ENCODE measurements at regions not wholly inside any gene's neighbourhood (a gene's known extent, or its start where the extent isn't known, plus 50 kb on each side); places are given as distances from the start of the nearest gene placed in this dataset.

GRCh38 chr5:167673942-167674341, 617.5 kb upstream of the WWC1 start:
- Mint-ChIP-seq H3K4me3 (no peak overlapping the region), H3K27ac (no peak overlapping the region), H3K4me1 (no peaks in the 10 kb centered on the region), H3K27me3 (peaks cover 0 to 2% of the 10 kb centered on the region in 2 donors), H3K36me3 (no peaks in the 10 kb centered on the region), H3K9me3 (peaks cover 0 to 14% (median 6%) of the 10 kb centered on the region in 8 donors)
- ChIA-PET CTCF (ENCODE audit: partially characterized antibody) (no interaction called here), POLR2A (ENCODE audit: partially characterized antibody) (no interaction called here)
- H3K9me3 ChIP-seq (ENCODE audit: control insufficient read depth in 1 of 2, low read length in 2 of 2): no peaks in the 10 kb centered on the region
- H3K36me3 ChIP-seq (ENCODE audit: insufficient read depth, low read length): no peaks in the 10 kb centered on the region
- H3K27ac ChIP-seq (ENCODE audit: low read depth, low read length): no peak overlapping the region
- no peak overlapping the region for H3K4me3 ChIP-seq (ENCODE audit: low read length in 2 of 2)
- no peaks in the 10 kb centered on the region for H3K4me1 ChIP-seq (ENCODE audit: insufficient read depth, low read length)
- no peaks in the 10 kb centered on the region for H3K27me3 ChIP-seq (ENCODE audit: insufficient read depth, low read length)
- DNase-seq: no peak
- intact Hi-C loops (cut with micrococcal nuclease): no loop called here

GRCh38 chr5:167678481-167678880, 613.0 kb upstream of the WWC1 start:
- no peaks in the 10 kb centered on the region for H3K4me1 Mint-ChIP-seq
- POLR2A ChIA-PET (ENCODE audit: partially characterized antibody): no interaction called here
- no peaks in the 10 kb centered on the region for H3K27me3 ChIP-seq (ENCODE audit: insufficient read depth, low read length)

GRCh38 chr5:167684251-167684650, 607.2 kb upstream of the WWC1 start:
- H3K36me3 ChIP-seq (ENCODE audit: insufficient read depth, low read length): no peaks in the 10 kb centered on the region
- no peaks in the 10 kb centered on the region for H3K4me1 Mint-ChIP-seq
- H3K4me3 Mint-ChIP-seq: no peak overlapping the region
- H3K27me3 Mint-ChIP-seq: no peaks in the 10 kb centered on the region
- H3K4me3 ChIP-seq (ENCODE audit: low read length in 2 of 2): no peak overlapping the region
- H3K9me3 Mint-ChIP-seq: peaks cover 0 to 17% (median 6%) of the 10 kb centered on the region in 8 donors
- H3K9me3 ChIP-seq (ENCODE audit: control insufficient read depth in 1 of 2, low read length in 2 of 2): no peaks in the 10 kb centered on the region
- no peak overlapping the region for H3K27ac ChIP-seq (ENCODE audit: low read depth, low read length)
- H3K36me3 Mint-ChIP-seq: no peaks in the 10 kb centered on the region
- intact Hi-C loops (cut with micrococcal nuclease): no loop called here
- no peaks in the 10 kb centered on the region for H3K27me3 ChIP-seq (ENCODE audit: insufficient read depth, low read length)
- no peaks in the 10 kb centered on the region for H3K4me1 ChIP-seq (ENCODE audit: insufficient read depth, low read length)
- H3K27ac Mint-ChIP-seq: no peak overlapping the region
- no peak for DNase-seq
- ChIA-PET POLR2A (ENCODE audit: partially characterized antibody) (no interaction called here), CTCF (ENCODE audit: partially characterized antibody) (no interaction called here)

More at GRCh38 chr5:167678481-167678880, 613.0 kb upstream of the WWC1 start:
- Mint-ChIP-seq H3K36me3 (no peaks in the 10 kb centered on the region), H3K27ac (no peak overlapping the region), H3K4me3 (no peak overlapping the region), H3K27me3 (no peaks in the 10 kb centered on the region), H3K9me3 (peaks cover 0 to 28% (median 8%) of the 10 kb centered on the region in 8 donors)
- Histone ChIP-seq H3K27ac (ENCODE audit: low read depth, low read length) (no peak overlapping the region), H3K4me3 (ENCODE audit: low read length in 2 of 2) (no peak overlapping the region), H3K9me3 (ENCODE audit: control insufficient read depth in 1 of 2, low read length in 2 of 2) (no peaks in the 10 kb centered on the region), H3K36me3 (ENCODE audit: insufficient read depth, low read length) (no peaks in the 10 kb centered on the region), H3K4me1 (ENCODE audit: insufficient read depth, low read length) (no peaks in the 10 kb centered on the region)
- no peak for DNase-seq
- intact Hi-C loops (cut with micrococcal nuclease): no loop called here
- CTCF ChIA-PET (ENCODE audit: partially characterized antibody): no interaction called here

- Histone ChIP-seq H3K27ac (ENCODE audit: low read depth, low read length) (no peak overlapping the region), H3K36me3 (ENCODE audit: insufficient read depth, low read length) (no peaks in the 10 kb centered on the region), H3K4me1 (ENCODE audit: insufficient read depth, low read length) (no peaks in the 10 kb centered on the region), H3K4me3 (ENCODE audit: low read length in 2 of 2) (no peak overlapping the region), H3K9me3 (ENCODE audit: control insufficient read depth in 1 of 2, low read length in 2 of 2) (no peaks in the 10 kb centered on the region), H3K27me3 (ENCODE audit: insufficient read depth, low read length) (no peaks in the 10 kb centered on the region)
- DNase-seq: no peak
- intact Hi-C loops (cut with micrococcal nuclease): no loop called here
- Mint-ChIP-seq H3K4me3 (no peak overlapping the region), H3K9me3 (peaks cover 0 to 6% (median 2%) of the 10 kb centered on the region in 8 donors), H3K36me3 (no peaks in the 10 kb centered on the region), H3K27ac (no peak overlapping the region), H3K27me3 (peaks cover 1 to 2% of the 10 kb centered on the region in 2 donors), H3K4me1 (no peaks in the 10 kb centered on the region)
- CTCF ChIA-PET (ENCODE audit: partially characterized antibody): no interaction called here
- POLR2A ChIA-PET (ENCODE audit: partially characterized antibody): no interaction called here
These were observed 602.9 kb upstream of the WWC1 start for GRCh38 chr5:167688341-167689130.

GRCh38 chr5:167694325-167695147, 596.9 kb upstream of the WWC1 start:
- no peak overlapping the region for H3K4me3 Mint-ChIP-seq
- H3K9me3 Mint-ChIP-seq: peaks cover 0 to 6% (median 2%) of the 10 kb centered on the region in 8 donors
- no peaks in the 10 kb centered on the region for H3K4me1 ChIP-seq (ENCODE audit: insufficient read depth, low read length)
- intact Hi-C loops (cut with micrococcal nuclease): no loop called here
- ChIA-PET CTCF (ENCODE audit: partially characterized antibody) (no interaction called here), POLR2A (ENCODE audit: partially characterized antibody) (no interaction called here)
- no peak overlapping the region for H3K27ac ChIP-seq (ENCODE audit: low read depth, low read length)
- no peaks in the 10 kb centered on the region for H3K9me3 ChIP-seq (ENCODE audit: control insufficient read depth in 1 of 2, low read length in 2 of 2)
- H3K36me3 ChIP-seq (ENCODE audit: insufficient read depth, low read length): no peaks in the 10 kb centered on the region
- no peak overlapping the region for H3K27ac Mint-ChIP-seq
- DNase-seq: no peak
- no peaks in the 10 kb centered on the region for H3K4me1 Mint-ChIP-seq
- peaks cover 2 to 4% of the 10 kb centered on the region in 2 donors for H3K27me3 Mint-ChIP-seq
- H3K27me3 ChIP-seq (ENCODE audit: insufficient read depth, low read length): no peaks in the 10 kb centered on the region
- no peaks in the 10 kb centered on the region for H3K36me3 Mint-ChIP-seq
- H3K4me3 ChIP-seq (ENCODE audit: low read length in 2 of 2): no peak overlapping the region

GRCh38 chr5:167696558-167697314, 594.7 kb upstream of the WWC1 start:
- ChIA-PET POLR2A (ENCODE audit: partially characterized antibody) (no interaction called here), CTCF (ENCODE audit: partially characterized antibody) (no interaction called here)
- Histone ChIP-seq H3K27me3 (ENCODE audit: insufficient read depth, low read length) (no peaks in the 10 kb centered on the region), H3K36me3 (ENCODE audit: insufficient read depth, low read length) (no peaks in the 10 kb centered on the region), H3K9me3 (ENCODE audit: control insufficient read depth in 1 of 2, low read length in 2 of 2) (no peaks in the 10 kb centered on the region), H3K27ac (ENCODE audit: low read depth, low read length) (no peak overlapping the region), H3K4me3 (ENCODE audit: low read length in 2 of 2) (no peak overlapping the region), H3K4me1 (ENCODE audit: insufficient read depth, low read length) (no peaks in the 10 kb centered on the region)
- Mint-ChIP-seq H3K4me3 (no peak overlapping the region), H3K36me3 (no peaks in the 10 kb centered on the region), H3K4me1 (no peaks in the 10 kb centered on the region), H3K9me3 (peaks cover 0 to 6% (median 2%) of the 10 kb centered on the region in 8 donors), H3K27me3 (peaks cover 2 to 4% of the 10 kb centered on the region in 2 donors), H3K27ac (no peak overlapping the region)
- no peak for DNase-seq
- intact Hi-C loops (cut with micrococcal nuclease): no loop called here

- peaks cover 0 to 4% of the 10 kb centered on the region in 2 donors for H3K27me3 Mint-ChIP-seq
- H3K4me1 Mint-ChIP-seq: no peaks in the 10 kb centered on the region
- no peak for DNase-seq
- Histone ChIP-seq H3K36me3 (ENCODE audit: insufficient read depth, low read length) (no peaks in the 10 kb centered on the region), H3K27ac (ENCODE audit: low read depth, low read length) (no peak overlapping the region), H3K4me3 (ENCODE audit: low read length in 2 of 2) (no peak overlapping the region), H3K9me3 (ENCODE audit: control insufficient read depth in 1 of 2, low read length in 2 of 2) (no peaks in the 10 kb centered on the region), H3K27me3 (ENCODE audit: insufficient read depth, low read length) (no peaks in the 10 kb centered on the region), H3K4me1 (ENCODE audit: insufficient read depth, low read length) (no peaks in the 10 kb centered on the region)
- intact Hi-C loops (cut with micrococcal nuclease): no loop called here
- ChIA-PET POLR2A (ENCODE audit: partially characterized antibody) (no interaction called here), CTCF (ENCODE audit: partially characterized antibody) (no interaction called here)
- H3K27ac Mint-ChIP-seq: no peak overlapping the region
- peaks cover 0 to 6% (median 2%) of the 10 kb centered on the region in 8 donors for H3K9me3 Mint-ChIP-seq
- H3K36me3 Mint-ChIP-seq: no peaks in the 10 kb centered on the region
- no peak overlapping the region for H3K4me3 Mint-ChIP-seq
These were observed 592.0 kb upstream of the WWC1 start for GRCh38 chr5:167699432-167699831.

Measured in CD4-positive, alpha-beta memory T cell (primary cell).